Mucosa of rectum (tissue), 2 donors: ENCODE measurements at regions not wholly inside any gene's neighbourhood (a gene's known extent, or its start where the extent isn't known, plus 50 kb on each side); places are given as distances from the start of the nearest gene placed in this dataset.
A peak's percentile ranks its signal among the peaks of the same experiment; 100 is the strongest.

ENCODE experiments used
- H3K27ac ChIP-seq, 2 donors: one replicate each; pipeline ENCODE4 v1.7.0; 2013; ENCODE audit warnings: inconsistent platforms in 2 of 2, low read depth in 2 of 2, low read length in 2 of 2
- H3K27me3 ChIP-seq, 2 donors: one replicate each; pipeline ENCODE4 v1.7.0; 2013; ENCODE audit warnings: low read length in 2 of 2; ENCODE audit not compliant: control insufficient read depth in 2 of 2, insufficient read depth in 2 of 2
- H3K36me3 ChIP-seq, 2 donors: one replicate each; pipeline ENCODE4 v1.7.0; 2013; ENCODE audit warnings: low read length in 2 of 2; ENCODE audit not compliant: control insufficient read depth in 2 of 2, insufficient read depth in 2 of 2
- H3K4me1 ChIP-seq, 2 donors: one replicate each; pipeline ENCODE4 v1.7.0; 2013; ENCODE audit warnings: low read length in 2 of 2, mild to moderate bottlenecking in 1 of 2; ENCODE audit not compliant: control insufficient read depth in 2 of 2, insufficient read depth in 2 of 2
- H3K4me3 ChIP-seq, 2 donors: one replicate each; pipeline ENCODE4 v1.7.0; 2013; ENCODE audit warnings: low read length in 2 of 2
- H3K9ac ChIP-seq, 2 donors: one replicate each; pipeline ENCODE4 v1.7.0; 2013; ENCODE audit warnings: low read length in 2 of 2, low read depth in 1 of 2, mild to moderate bottlenecking in 1 of 2
- H3K9me3 ChIP-seq, 2 donors: one replicate each; pipeline ENCODE4 v1.7.0; 2013; ENCODE audit warnings: low read length in 2 of 2; ENCODE audit not compliant: control insufficient read depth in 2 of 2
- donor health status: healthy.
- donor health status: Normal muscosa, but diverticular disease.

GRCh38 chr5:67310169-67310568 lies 113.6 kb upstream of the CD180 start:
- Histone ChIP-seq H3K4me3 (no peak overlapping the region), H3K4me1 (peaks cover 0 to 5% of the 10 kb centered on the region in 2 donors), H3K27me3 (no peaks in the 10 kb centered on the region), H3K27ac (no peak overlapping the region), H3K9me3 (no peaks in the 10 kb centered on the region), H3K36me3 (no peaks in the 10 kb centered on the region), H3K9ac (no peak overlapping the region)

GRCh38 chr5:67308988-67309688 lies 112.5 kb upstream of the CD180 start:
- Histone ChIP-seq H3K4me1 (peaks cover 0 to 5% of the 10 kb centered on the region in 2 donors), H3K4me3 (no peak overlapping the region), H3K9me3 (no peaks in the 10 kb centered on the region), H3K27ac (no peak overlapping the region), H3K9ac (no peak overlapping the region), H3K27me3 (no peaks in the 10 kb centered on the region), H3K36me3 (no peaks in the 10 kb centered on the region)

- no peak overlapping the region for H3K4me3 ChIP-seq
- H3K36me3 ChIP-seq, result no peaks in the 10 kb centered on the region
- no peak overlapping the region for H3K9ac ChIP-seq
- peaks cover 0 to 5% of the 10 kb centered on the region in 2 donors for H3K4me1 ChIP-seq
- H3K27me3 ChIP-seq, result no peaks in the 10 kb centered on the region
- H3K27ac ChIP-seq, result no peak overlapping the region
- H3K9me3 ChIP-seq, result no peaks in the 10 kb centered on the region
Observed at GRCh38 chr5:67306965-67307607, 110.5 kb upstream of the CD180 start.

- Histone ChIP-seq H3K9ac (no peak overlapping the region), H3K9me3 (no peaks in the 10 kb centered on the region), H3K27ac (peak overlapping the region in 1 of 2 donors; percentile 45), H3K27me3 (no peaks in the 10 kb centered on the region), H3K4me3 (no peak overlapping the region), H3K36me3 (no peaks in the 10 kb centered on the region), H3K4me1 (peaks cover 0 to 5% of the 10 kb centered on the region in 2 donors)
Observed at GRCh38 chr5:67305913-67306710, 109.5 kb upstream of the CD180 start.

GRCh38 chr5:67305401-67305800 lies 108.8 kb upstream of the CD180 start:
- peak overlapping the region in 1 of 2 donors; percentile 45 for H3K27ac ChIP-seq
- no peaks in the 10 kb centered on the region for H3K36me3 ChIP-seq

GRCh38 chr5:67303356-67303755 lies 106.8 kb upstream of the CD180 start:
- no peak overlapping the region for H3K9ac ChIP-seq
- no peaks in the 10 kb centered on the region for H3K36me3 ChIP-seq
- H3K4me3 ChIP-seq, result no peak overlapping the region
- peaks cover 0 to 5% of the 10 kb centered on the region in 2 donors for H3K4me1 ChIP-seq
- H3K9me3 ChIP-seq, result no peaks in the 10 kb centered on the region
- H3K27ac ChIP-seq, result peak overlapping the region in 1 of 2 donors; percentile 11
- H3K27me3 ChIP-seq, result no peaks in the 10 kb centered on the region

More at GRCh38 chr5:67305401-67305800, 108.8 kb upstream of the CD180 start:
- no peak overlapping the region for H3K9ac ChIP-seq
- no peaks in the 10 kb centered on the region for H3K27me3 ChIP-seq
- no peaks in the 10 kb centered on the region for H3K9me3 ChIP-seq
- H3K4me3 ChIP-seq, result no peak overlapping the region
- H3K4me1 ChIP-seq, result peaks cover 0 to 5% of the 10 kb centered on the region in 2 donors

GRCh38 chr5:67301285-67301903 lies 104.8 kb upstream of the CD180 start:
- Histone ChIP-seq H3K27me3 (no peaks in the 10 kb centered on the region), H3K4me1 (peaks cover 0 to 5% of the 10 kb centered on the region in 2 donors), H3K27ac (peak overlapping the region; percentile 35 to 70), H3K9me3 (no peaks in the 10 kb centered on the region), H3K9ac (no peak overlapping the region), H3K36me3 (no peaks in the 10 kb centered on the region), H3K4me3 (no peak overlapping the region)

GRCh38 chr5:67300326-67300725 lies 103.7 kb upstream of the CD180 start:
- no peaks in the 10 kb centered on the region for H3K36me3 ChIP-seq
- H3K27me3 ChIP-seq, result no peaks in the 10 kb centered on the region
- no peak overlapping the region for H3K4me3 ChIP-seq
- H3K9me3 ChIP-seq, result no peaks in the 10 kb centered on the region
- peak overlapping the region; percentile 35 to 70 for H3K27ac ChIP-seq
- peaks cover 0 to 1% of the 10 kb centered on the region in 2 donors for H3K4me1 ChIP-seq
- H3K9ac ChIP-seq, result no peak overlapping the region

- Histone ChIP-seq H3K9me3 (no peaks in the 10 kb centered on the region), H3K27me3 (no peaks in the 10 kb centered on the region), H3K4me3 (no peak overlapping the region), H3K9ac (no peak overlapping the region), H3K27ac (no peak overlapping the region), H3K4me1 (no peaks in the 10 kb centered on the region), H3K36me3 (no peaks in the 10 kb centered on the region)
Observed at GRCh38 chr5:67299231-67299735, 102.7 kb upstream of the CD180 start.
